H1 (cell line): ENCODE measurements at regions not wholly inside any gene's neighbourhood (a gene's known extent, or its start where the extent isn't known, plus 50 kb on each side); places are given as distances from the start of the nearest gene placed in this dataset.

Source experiments
- CTCF ChIA-PET: fragments of 300-600 bp; sonication (Branson Sonifier 250); formaldehyde crosslinking; loops from one replicate; lab custom pipeline; 2021; ENCODE audit not compliant: partially characterized antibody; lab: Charles Lee
- POLR2A ChIA-PET: fragments of 300-600 bp; sonication (Branson Sonifier 250); formaldehyde crosslinking; loops from one replicate; lab custom pipeline; 2021; ENCODE audit warnings: inconsistent platforms; ENCODE audit not compliant: partially characterized antibody; lab: Charles Lee
- DNase-seq, 2 experiments: peaks; one replicate each; pipeline versions ENCODE4 v3.0.0 to v3.0.0-alpha.2; 2010 to 2022; ENCODE audit warnings: low spot score in 2 of 2, low read depth in 1 of 2, mixed read lengths in 1 of 2
- FAIRE-seq: peaks from 2 replicates; lab custom pipeline; 2011; peaks lifted over from hg19 to GRCh38; lab: Jason Lieb, UNC
- H2AFZ ChIP-seq: 2 replicates; pipeline ENCODE4 v1.8.1; 2012; ENCODE audit warnings: low read length, inconsistent platforms
- H2AK5ac ChIP-seq: 2 replicates; pipeline ENCODE4 v1.6.1; 2013; ENCODE audit warnings: low read depth, low read length
- H2BK120ac ChIP-seq: replicated peaks from 2 replicates; pipeline ENCODE3; 2013; ENCODE audit warnings: low read depth, low read length, inconsistent platforms
- H2BK12ac ChIP-seq: 2 replicates; pipeline ENCODE4 v1.6.1; 2013; ENCODE audit warnings: low read depth, low read length
- H2BK15ac ChIP-seq: 2 replicates; pipeline ENCODE4 v1.6.1; 2013; ENCODE audit warnings: low read length
- H2BK20ac ChIP-seq: 2 replicates; pipeline ENCODE4 v1.6.1; 2013; ENCODE audit warnings: low read length
- H2BK5ac ChIP-seq: 2 replicates; pipeline ENCODE4 v1.6.1; 2013; ENCODE audit warnings: low read depth, low read length
- H3K14ac ChIP-seq: 2 replicates; pipeline ENCODE4 v1.6.1; 2013; ENCODE audit warnings: inconsistent platforms; ENCODE audit not compliant: insufficient read length
- H3K18ac ChIP-seq: 2 replicates; pipeline ENCODE4 v1.6.1; 2013; ENCODE audit warnings: low read length; ENCODE audit errors: extremely low read depth
- H3K23ac ChIP-seq: 2 replicates; pipeline ENCODE4 v1.6.1; 2013; ENCODE audit warnings: inconsistent platforms; ENCODE audit not compliant: insufficient read length
- H3K23me2 ChIP-seq: 2 replicates; pipeline ENCODE4 v1.6.1; 2013; ENCODE audit warnings: low read depth, low read length
- H3K27ac ChIP-seq: 2 replicates; pipeline ENCODE4 v1.6.1; 2011; ENCODE audit warnings: low read depth, low read length, inconsistent platforms
- H3K27me3 ChIP-seq, 4 experiments: replicated peaks in 1 of 4; 1 replicate in 1 of 4; 2 replicates in 3 of 4; pipeline versions ENCODE4 v1.6.1 to v1.8.1; 2011 to 2013; ENCODE audit warnings: low read length in 3 of 4, mild to moderate bottlenecking in 3 of 4, inconsistent platforms in 2 of 4, mixed read lengths in 2 of 4, moderate library complexity in 1 of 4; ENCODE audit not compliant: control insufficient read depth in 3 of 4, insufficient read depth in 3 of 4; ENCODE audit errors: extremely low read depth in 1 of 4
- H3K36me3 ChIP-seq, 4 experiments: 2 replicates each; pipeline versions ENCODE4 v1.6.1 to v1.8.1; 2011 to 2013; ENCODE audit warnings: mild to moderate bottlenecking in 4 of 4, low read length in 3 of 4, moderate library complexity in 2 of 4, control low read depth in 1 of 4, inconsistent platforms in 1 of 4; ENCODE audit not compliant: insufficient read depth in 4 of 4, control insufficient read depth in 2 of 4
- H3K4ac ChIP-seq: replicated peaks from 2 replicates; pipeline ENCODE3; 2013; ENCODE audit warnings: low read length, low read depth, mixed read lengths, inconsistent platforms; ENCODE audit not compliant: insufficient read length
- H3K4me1 ChIP-seq, 4 experiments: replicated peaks in 1 of 4; 1 replicate in 1 of 4; 2 replicates in 3 of 4; pipeline versions ENCODE4 v1.6.1 to v1.8.1; 2011 to 2013; ENCODE audit warnings: low read length in 3 of 4, inconsistent platforms in 2 of 4, mixed read lengths in 1 of 4; ENCODE audit not compliant: insufficient read depth in 4 of 4, control insufficient read depth in 3 of 4
- H3K4me2 ChIP-seq, 2 experiments: 2 replicates each; pipeline versions ENCODE4 v1.6.1 to v1.8.1; 2011 to 2013; ENCODE audit warnings: low read depth in 2 of 2, low read length in 2 of 2, control low read depth in 1 of 2, inconsistent platforms in 1 of 2, mild to moderate bottlenecking in 1 of 2; ENCODE audit not compliant: insufficient read depth in 1 of 2
- H3K4me3 ChIP-seq, 4 experiments: fragments of 200-600, 300-600 bp in 1 of 4; sonication (generic), shearing (Covaris generic), sonication (Bioruptor Twin) in 1 of 4; 2 replicates each; pipeline versions ENCODE4 v1.5.1 to v1.8.1; 2011 to 2016; ENCODE audit warnings: low read length in 4 of 4, low read depth in 3 of 4, control low read depth in 2 of 4, inconsistent platforms in 2 of 4, mild to moderate bottlenecking in 2 of 4, mixed read lengths in 1 of 4, moderate library complexity in 1 of 4; ENCODE audit not compliant: insufficient read depth in 2 of 4; ENCODE audit errors: extremely low read depth in 1 of 4
- H3K56ac ChIP-seq: replicated peaks from 2 replicates; pipeline ENCODE3; 2013; ENCODE audit warnings: low read depth, mild to moderate bottlenecking, mixed read lengths, low read length, inconsistent platforms; ENCODE audit not compliant: insufficient read length
- H3K79me1 ChIP-seq: 2 replicates; pipeline ENCODE4 v1.6.1; 2013; ENCODE audit warnings: low read depth, low read length, control low read depth
- H3K79me2 ChIP-seq, 2 experiments: 2 replicates each; pipeline versions ENCODE4 v1.6.1 to v1.8.1; 2012 to 2013; ENCODE audit warnings: low read length in 2 of 2, mild to moderate bottlenecking in 2 of 2, inconsistent platforms in 1 of 2; ENCODE audit not compliant: insufficient read depth in 2 of 2, control insufficient read depth in 1 of 2
- H3K9ac ChIP-seq, 4 experiments: replicated peaks in 1 of 4; 1 replicate in 1 of 4; 2 replicates in 3 of 4; pipeline versions ENCODE4 v1.6.1 to v1.8.1; 2011 to 2013; ENCODE audit warnings: low read depth in 3 of 4, low read length in 3 of 4, control low read depth in 2 of 4, mild to moderate bottlenecking in 2 of 4, moderate library complexity in 2 of 4, inconsistent platforms in 1 of 4; ENCODE audit errors: extremely low read depth in 1 of 4
- H3K9me3 ChIP-seq, 2 experiments: 2 replicates each; pipeline versions ENCODE4 v1.6.1 to v1.8.1; 2012 to 2013; ENCODE audit warnings: mild to moderate bottlenecking in 2 of 2, moderate library complexity in 2 of 2, control low read depth in 1 of 2, inconsistent platforms in 1 of 2, low read depth in 1 of 2, low read length in 1 of 2, mixed read lengths in 1 of 2; ENCODE audit not compliant: insufficient read depth in 2 of 2
- H4K20me1 ChIP-seq, 2 experiments: replicated peaks in 1 of 2; 2 replicates each; pipeline versions ENCODE3 to v1.8.1; 2011 to 2013; ENCODE audit warnings: inconsistent platforms in 2 of 2, low read length in 2 of 2, mild to moderate bottlenecking in 1 of 2; ENCODE audit not compliant: insufficient read depth in 2 of 2, control insufficient read depth in 1 of 2
- H4K5ac ChIP-seq: 2 replicates; pipeline ENCODE4 v1.6.1; 2013; ENCODE audit warnings: low read length, low read depth, mixed read lengths, inconsistent platforms; ENCODE audit not compliant: insufficient read length
- H4K8ac ChIP-seq: 2 replicates; pipeline ENCODE4 v1.8.0; 2013; ENCODE audit warnings: mild to moderate bottlenecking, moderate library complexity, low read length, inconsistent platforms; ENCODE audit not compliant: insufficient read depth; ENCODE audit errors: extremely low read depth
- H4K91ac ChIP-seq: replicated peaks from 2 replicates; pipeline ENCODE3; 2013; ENCODE audit warnings: low read length, mixed read lengths, inconsistent platforms; ENCODE audit not compliant: insufficient read length
- ATF3 ChIP-seq: IDR thresholded peaks from 2 replicates; pipeline ENCODE4 v1.6.1; 2011; ENCODE audit warnings: low read depth, mild to moderate bottlenecking, low read length; ENCODE audit not compliant: insufficient read depth
- BACH1 ChIP-seq: IDR thresholded peaks from 2 replicates; pipeline ENCODE4 v1.6.1; 2012; ENCODE audit warnings: low read length, improper control_type of control experiment
- E2F6 ChIP-seq: IDR thresholded peaks from 2 replicates; pipeline ENCODE4 v1.6.1; 2012; ENCODE audit warnings: inconsistent platforms
- KDM5A ChIP-seq: fragments of 200-600 bp; IDR thresholded peaks from 2 replicates; pipeline ENCODE4 v1.7.1; 2012; ENCODE audit warnings: mild to moderate bottlenecking, low read length, inconsistent platforms, mixed read lengths
- PHF8 ChIP-seq: fragments of 200-600 bp; sonication (generic); conservative IDR thresholded peaks from 2 replicates; pipeline ENCODE4 v1.7.1; 2012; ENCODE audit warnings: low read depth, mild to moderate bottlenecking, inconsistent platforms, low read length, moderate library complexity
- RAD21 ChIP-seq, 2 experiments: IDR thresholded peaks in 1 of 2; conservative IDR thresholded peaks in 1 of 2; 2 replicates each; pipeline ENCODE4 v1.6.1; 2011; ENCODE audit warnings: low read depth in 2 of 2, low read length in 2 of 2, improper control_type of control experiment in 1 of 2, inconsistent platforms in 1 of 2, mild to moderate bottlenecking in 1 of 2, moderate library complexity in 1 of 2
- SIX5 ChIP-seq: IDR thresholded peaks from 2 replicates; pipeline ENCODE4 v1.6.1; 2011; ENCODE audit warnings: mild to moderate bottlenecking, low read depth, low read length
- TAF1 ChIP-seq: IDR thresholded peaks from 2 replicates; pipeline ENCODE4 v1.6.1; 2011; ENCODE audit warnings: mild to moderate bottlenecking, low read depth, low read length
- TEAD4 ChIP-seq: IDR thresholded peaks from 2 replicates; pipeline ENCODE4 v1.6.1; 2012; ENCODE audit warnings: low read depth, low read length, inconsistent platforms, mixed read lengths
- WGBS, 2 experiments: shearing (Covaris generic) in 1 of 2; methylation state at CpG; one replicate each; pipeline versions ENCODE4 v1.1.6 to v1.1.7; 2013 to 2015; ENCODE audit warnings: low lambda C conversion rate in 2 of 2, mixed read lengths in 2 of 2, inconsistent platforms in 1 of 2, low coverage in 1 of 2, missing lambda C conversion rate in 1 of 2; ENCODE audit not compliant: insufficient replicate concordance in 2 of 2, insufficient coverage in 1 of 2, insufficient read length in 1 of 2; ENCODE audit errors: extremely low coverage in 1 of 2, missing lambda C conversion rate in 1 of 2; 5-methylcytosine and 5-hydroxymethylcytosine counted together
- TF ChIP-seq, protein P1 (sequence below), 3 experiments: IDR thresholded peaks; 1 replicate in 2 of 3; 2 replicates in 1 of 3; pipeline versions ENCODE4 v1.5.1 to v1.6.1; 2011; ENCODE audit warnings: low read length in 3 of 3, mild to moderate bottlenecking in 3 of 3, inconsistent platforms in 2 of 3, low read depth in 1 of 3, moderate library complexity in 1 of 3; ENCODE audit not compliant: insufficient read depth in 1 of 3; ENCODE audit errors: control extremely low read depth in 1 of 3

- Histone ChIP-seq H2BK120ac (no peak overlapping the region), H4K5ac (no peak overlapping the region), H3K27me3 (no peaks in the 10 kb centered on the region), H4K91ac (no peak overlapping the region), H2BK20ac (no peak overlapping the region), H2AFZ (no peak overlapping the region), H2BK5ac (no peak overlapping the region), H3K36me3 (no peaks in the 10 kb centered on the region), H2BK12ac (no peak overlapping the region), H3K79me1 (no peaks in the 10 kb centered on the region), H3K14ac (no peak overlapping the region), H3K23ac (no peak overlapping the region), H3K79me2 (no peaks in the 10 kb centered on the region), H3K4ac (no peak overlapping the region), H3K18ac (no peak overlapping the region), H3K4me1 (peaks cover 0 to 3% (median 0%) of the 10 kb centered on the region in 4 experiments; a peak in 1 of 7 replicates), H3K23me2 (no peaks in the 10 kb centered on the region), H2BK15ac (no peak overlapping the region), H2AK5ac (no peak overlapping the region), H3K4me3 (no peak overlapping the region), H3K9me3 (no peaks in the 10 kb centered on the region), H3K4me2 (no peak overlapping the region), H3K9ac (no peak overlapping the region), H3K27ac (no peak overlapping the region), H4K8ac (no peak overlapping the region), H3K56ac (no peak overlapping the region), H4K20me1 (no peaks in the 10 kb centered on the region)
- FAIRE-seq (peak; percentile 82), DNase-seq (peak in 1 of 2 experiments; percentile 33)
- CTCF ChIA-PET, result interaction anchor here (0.7 to 3.2 kb wide), 35 partner anchors 8 to 1220 kb away, joined by 3 to 25 read pairs (median 4); no protein-coding TSS in a partner anchor
- POLR2A ChIA-PET, result interaction anchor here (1.3 kb wide), 1 partner anchor 19 kb away, joined by 3 read pairs; no protein-coding TSS in a partner anchor
- WGBS, 2 experiments, result 30% methylated on average over 2 of the region's 2 CpGs; no CpG with 5 or more reads in 1 of the 2 experiments
- TF ChIP-seq, protein P1, sequence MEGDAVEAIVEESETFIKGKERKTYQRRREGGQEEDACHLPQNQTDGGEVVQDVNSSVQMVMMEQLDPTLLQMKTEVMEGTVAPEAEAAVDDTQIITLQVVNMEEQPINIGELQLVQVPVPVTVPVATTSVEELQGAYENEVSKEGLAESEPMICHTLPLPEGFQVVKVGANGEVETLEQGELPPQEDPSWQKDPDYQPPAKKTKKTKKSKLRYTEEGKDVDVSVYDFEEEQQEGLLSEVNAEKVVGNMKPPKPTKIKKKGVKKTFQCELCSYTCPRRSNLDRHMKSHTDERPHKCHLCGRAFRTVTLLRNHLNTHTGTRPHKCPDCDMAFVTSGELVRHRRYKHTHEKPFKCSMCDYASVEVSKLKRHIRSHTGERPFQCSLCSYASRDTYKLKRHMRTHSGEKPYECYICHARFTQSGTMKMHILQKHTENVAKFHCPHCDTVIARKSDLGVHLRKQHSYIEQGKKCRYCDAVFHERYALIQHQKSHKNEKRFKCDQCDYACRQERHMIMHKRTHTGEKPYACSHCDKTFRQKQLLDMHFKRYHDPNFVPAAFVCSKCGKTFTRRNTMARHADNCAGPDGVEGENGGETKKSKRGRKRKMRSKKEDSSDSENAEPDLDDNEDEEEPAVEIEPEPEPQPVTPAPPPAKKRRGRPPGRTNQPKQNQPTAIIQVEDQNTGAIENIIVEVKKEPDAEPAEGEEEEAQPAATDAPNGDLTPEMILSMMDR (IDR thresholded peaks at IDR 0.05; ENCODE audit: control extremely low read depth in 1 of 3, insufficient read depth in 1 of 3, low read depth in 1 of 3, low read length in 3 of 3), result peak; percentile 67 to 93 (median 88)
- TF ChIP-seq E2F6, result no peak
- no peak for TF ChIP-seq TAF1
- TF ChIP-seq BACH1, result no peak
- 0 out of 2 replicates have a peak, but pooled peaks have one; percentile 3 for TF ChIP-seq TEAD4
- no peak for TF ChIP-seq ATF3
- TF ChIP-seq PHF8, result no peak
- peak; percentile 59 to 69; a peak in 3 of 4 replicates for TF ChIP-seq RAD21 (IDR thresholded peaks at IDR 0.05 in 1 of 2, conservative IDR thresholded peaks at IDR 0.05 in 1 of 2; ENCODE audit: low read depth in 2 of 2, low read length in 2 of 2)
- no peak for TF ChIP-seq KDM5A
- TF ChIP-seq SIX5, result no peak
Measured at GRCh38 chr1:209335178-209335577, 248.3 kb upstream of the CAMK1G start.
